GM12878 (cell line): ENCODE measurements at regions not wholly inside any gene's neighbourhood (a gene's known extent, or its start where the extent isn't known, plus 50 kb on each side); places are given as distances from the start of the nearest gene placed in this dataset.

Experiments
- ATAC-seq: fragments of 200-7000 bp; cut with Tn5 transposase; 3 replicates; pipeline ENCODE4 v1.9.1; 2020; ENCODE audit warnings: mild to moderate bottlenecking, moderate library complexity
- BruUV-seq: library from RNA; stranded (reverse); fragments of 400-500 nt; replicated peaks from 2 replicates; lab custom pipeline; 2021; lab: Mats Ljungman, UMichigan
- CTCF ChIA-PET: fragments of 300-600 bp; sonication (Branson Sonifier 250); formaldehyde crosslinking; extraction: SDS; loops from one replicate; lab custom pipeline; 2021; ENCODE audit warnings: inconsistent platforms; lab: Yijun Ruan, JAX
- POLR2A ChIA-PET: fragments of 350-600 bp; formaldehyde crosslinking; extraction: SDS; loops from one replicate; lab custom pipeline; 2021; ENCODE audit warnings: inconsistent platforms; lab: Charles Lee
- RAD21 ChIA-PET: fragments of 300-600 bp; sonication (Branson Sonifier 250); formaldehyde crosslinking; loops from one replicate; lab custom pipeline; 2023; ENCODE audit warnings: antibody characterized with exemption; ENCODE audit not compliant: unreplicated experiment; lab: Charles Lee
- SMC1A ChIA-PET: fragments of 300-600 bp; sonication (Branson Sonifier 250); formaldehyde crosslinking; loops from one replicate; lab custom pipeline; 2023; ENCODE audit not compliant: unreplicated experiment, uncharacterized antibody; lab: Charles Lee
- DNase-seq: peaks from one replicate; pipeline ENCODE4 v3.0.0-alpha.2; 2011; ENCODE audit warnings: low read depth, low spot score
- FAIRE-seq: peaks from 3 replicates; lab custom pipeline; 2011; peaks lifted over from hg19 to GRCh38; lab: Jason Lieb, UNC
- H2AFZ ChIP-seq: 2 replicates; pipeline ENCODE4 v1.6.0; 2011; ENCODE audit warnings: low read depth, low read length, control low read depth; ENCODE audit not compliant: control insufficient read depth
- H3K27ac ChIP-seq: 2 replicates; pipeline ENCODE4 v1.5.1; 2011; ENCODE audit warnings: control low read depth; ENCODE audit not compliant: control insufficient read depth, insufficient read depth
- H3K27me3 ChIP-seq, 2 experiments: replicated peaks in 1 of 2; 2 replicates each; pipeline versions ENCODE4 v1.6.0 to v1.6.1; 2011; ENCODE audit warnings: low read length in 1 of 2; ENCODE audit not compliant: control insufficient read depth in 2 of 2, insufficient read depth in 2 of 2
- H3K36me3 ChIP-seq, 2 experiments: 2 replicates each; pipeline ENCODE4 v1.5.1; 2011; ENCODE audit warnings: low read length in 1 of 2; ENCODE audit not compliant: control insufficient read depth in 2 of 2, insufficient read depth in 2 of 2
- H3K4me1 ChIP-seq: 2 replicates; pipeline ENCODE4 v1.6.1; 2011; ENCODE audit warnings: mild to moderate bottlenecking, low read length, moderate library complexity, mixed read lengths; ENCODE audit not compliant: control insufficient read depth, insufficient read depth
- H3K4me2 ChIP-seq: 2 replicates; pipeline ENCODE4 v1.6.0; 2011; ENCODE audit warnings: control low read depth; ENCODE audit not compliant: control insufficient read depth, insufficient read depth
- H3K4me3 ChIP-seq: fragments of 200-600 bp; sonication (generic); 2 replicates; pipeline ENCODE4 v1.5.1; 2016
- H3K79me2 ChIP-seq: 2 replicates; pipeline ENCODE4 v1.6.0; 2011; ENCODE audit warnings: low read length; ENCODE audit not compliant: control insufficient read depth, insufficient read depth
- H3K9ac ChIP-seq: 2 replicates; pipeline ENCODE4 v1.8.0; 2011; ENCODE audit warnings: low read length, control low read depth, mixed read lengths; ENCODE audit not compliant: control insufficient read depth, insufficient read depth
- H3K9me3 ChIP-seq: replicated peaks from 3 replicates; pipeline ENCODE4 v1.5.1; 2011; ENCODE audit warnings: mild to moderate bottlenecking, low read length; ENCODE audit not compliant: control insufficient read depth, insufficient read depth
- H4K20me1 ChIP-seq: 2 replicates; pipeline ENCODE4 v1.6.0; 2011; ENCODE audit not compliant: control insufficient read depth, insufficient read depth
- HDGF ChIP-seq: fragments of 450-650 bp; IDR thresholded peaks from 2 replicates; pipeline ENCODE4 v1.6.1; 2016; ENCODE audit warnings: antibody characterized with exemption
- JUNB ChIP-seq: IDR thresholded peaks from 2 replicates; pipeline ENCODE4 v1.6.1; 2016; ENCODE audit warnings: antibody characterized with exemption, mild to moderate bottlenecking
- POLR2A ChIP-seq: IDR thresholded peaks from 2 replicates; pipeline ENCODE4 v1.6.1; 2011; ENCODE audit warnings: low read depth, mild to moderate bottlenecking, low read length
- WGBS: methylation state at CpG from one replicate; pipeline ENCODE4 v1.1.6; 2016; ENCODE audit warnings: low lambda C conversion rate; ENCODE audit not compliant: insufficient replicate concordance, insufficient coverage; ENCODE audit errors: missing lambda C conversion rate; 5-methylcytosine and 5-hydroxymethylcytosine counted together
- in situ Hi-C: fragments of 300-500 bp; cut with MboI; formaldehyde crosslinking; loops from 9 replicates; pipeline ENCODE4 v1.14.3; 2018; ENCODE audit warnings: mixed read lengths
- intact Hi-C: fragments of 100-400 bp; cut with micrococcal nuclease; formaldehyde crosslinking; loops from one replicate; pipeline ENCODE4 v1.14.2; 2022; ENCODE audit not compliant: unreplicated experiment
- TF ChIP-seq, protein P1 (sequence below): IDR thresholded peaks from 2 replicates; pipeline ENCODE4 v1.6.1; 2012; ENCODE audit warnings: low read depth, low read length, improper control_type of control experiment
- TF ChIP-seq, protein P2 (sequence below): IDR thresholded peaks from 2 replicates; pipeline ENCODE4 v1.6.1; 2012; ENCODE audit warnings: improper control_type of control experiment, low read depth, low read length; ENCODE audit not compliant: insufficient replicate concordance
- TF ChIP-seq, protein P3 (sequence below): fragments of 450-650 bp; IDR thresholded peaks from 2 replicates; pipeline ENCODE4 v1.6.1; 2017; ENCODE audit warnings: mild to moderate bottlenecking
- TF ChIP-seq, protein P4 (sequence below): fragments of 450-650 bp; IDR thresholded peaks from 2 replicates; pipeline ENCODE4 v1.6.1; 2017; ENCODE audit warnings: mild to moderate bottlenecking, moderate library complexity

DNA sequence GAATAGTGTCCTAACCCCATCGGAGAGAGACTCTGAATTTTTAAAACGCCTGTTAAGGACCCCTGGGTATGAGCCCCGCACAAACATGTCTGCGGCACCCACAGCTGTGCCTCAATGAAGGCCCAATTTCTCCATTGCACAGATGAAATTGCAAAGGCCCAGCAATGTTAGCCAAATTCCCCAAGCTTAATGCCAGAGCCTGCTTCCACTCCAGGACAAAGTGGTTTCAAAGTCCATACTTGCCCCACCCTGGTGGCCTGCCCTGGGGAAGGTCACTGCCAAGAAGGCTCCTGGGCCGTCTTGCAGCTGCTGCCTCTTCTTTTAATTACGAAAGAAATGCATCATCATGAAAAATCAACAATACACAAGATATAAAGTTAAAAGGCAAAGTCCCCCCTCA is 1179.7 kb downstream of the VRK1 start:
- Histone ChIP-seq H3K9ac (no peak overlapping the region), H3K27ac (no peak overlapping the region), H2AFZ (no peak overlapping the region), H3K4me1 (no peaks in the 10 kb centered on the region), H3K36me3 (no peaks in the 10 kb centered on the region), H3K4me3 (no peak overlapping the region), H3K4me2 (no peak overlapping the region), H3K79me2 (no peaks in the 10 kb centered on the region), H4K20me1 (no peaks in the 10 kb centered on the region), H3K27me3 (no peaks in the 10 kb centered on the region), H3K9me3 (no peaks in the 10 kb centered on the region; the same call in 1 of the 3 replicates)
- TF ChIP-seq, protein P1, sequence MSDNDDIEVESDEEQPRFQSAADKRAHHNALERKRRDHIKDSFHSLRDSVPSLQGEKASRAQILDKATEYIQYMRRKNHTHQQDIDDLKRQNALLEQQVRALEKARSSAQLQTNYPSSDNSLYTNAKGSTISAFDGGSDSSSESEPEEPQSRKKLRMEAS: no peak
- TF ChIP-seq, protein P2, sequence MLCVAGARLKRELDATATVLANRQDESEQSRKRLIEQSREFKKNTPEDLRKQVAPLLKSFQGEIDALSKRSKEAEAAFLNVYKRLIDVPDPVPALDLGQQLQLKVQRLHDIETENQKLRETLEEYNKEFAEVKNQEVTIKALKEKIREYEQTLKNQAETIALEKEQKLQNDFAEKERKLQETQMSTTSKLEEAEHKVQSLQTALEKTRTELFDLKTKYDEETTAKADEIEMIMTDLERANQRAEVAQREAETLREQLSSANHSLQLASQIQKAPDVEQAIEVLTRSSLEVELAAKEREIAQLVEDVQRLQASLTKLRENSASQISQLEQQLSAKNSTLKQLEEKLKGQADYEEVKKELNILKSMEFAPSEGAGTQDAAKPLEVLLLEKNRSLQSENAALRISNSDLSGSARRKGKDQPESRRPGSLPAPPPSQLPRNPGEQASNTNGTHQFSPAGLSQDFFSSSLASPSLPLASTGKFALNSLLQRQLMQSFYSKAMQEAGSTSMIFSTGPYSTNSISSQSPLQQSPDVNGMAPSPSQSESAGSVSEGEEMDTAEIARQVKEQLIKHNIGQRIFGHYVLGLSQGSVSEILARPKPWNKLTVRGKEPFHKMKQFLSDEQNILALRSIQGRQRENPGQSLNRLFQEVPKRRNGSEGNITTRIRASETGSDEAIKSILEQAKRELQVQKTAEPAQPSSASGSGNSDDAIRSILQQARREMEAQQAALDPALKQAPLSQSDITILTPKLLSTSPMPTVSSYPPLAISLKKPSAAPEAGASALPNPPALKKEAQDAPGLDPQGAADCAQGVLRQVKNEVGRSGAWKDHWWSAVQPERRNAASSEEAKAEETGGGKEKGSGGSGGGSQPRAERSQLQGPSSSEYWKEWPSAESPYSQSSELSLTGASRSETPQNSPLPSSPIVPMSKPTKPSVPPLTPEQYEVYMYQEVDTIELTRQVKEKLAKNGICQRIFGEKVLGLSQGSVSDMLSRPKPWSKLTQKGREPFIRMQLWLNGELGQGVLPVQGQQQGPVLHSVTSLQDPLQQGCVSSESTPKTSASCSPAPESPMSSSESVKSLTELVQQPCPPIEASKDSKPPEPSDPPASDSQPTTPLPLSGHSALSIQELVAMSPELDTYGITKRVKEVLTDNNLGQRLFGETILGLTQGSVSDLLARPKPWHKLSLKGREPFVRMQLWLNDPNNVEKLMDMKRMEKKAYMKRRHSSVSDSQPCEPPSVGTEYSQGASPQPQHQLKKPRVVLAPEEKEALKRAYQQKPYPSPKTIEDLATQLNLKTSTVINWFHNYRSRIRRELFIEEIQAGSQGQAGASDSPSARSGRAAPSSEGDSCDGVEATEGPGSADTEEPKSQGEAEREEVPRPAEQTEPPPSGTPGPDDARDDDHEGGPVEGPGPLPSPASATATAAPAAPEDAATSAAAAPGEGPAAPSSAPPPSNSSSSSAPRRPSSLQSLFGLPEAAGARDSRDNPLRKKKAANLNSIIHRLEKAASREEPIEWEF: no peak
- no peak for TF ChIP-seq HDGF
- TF ChIP-seq JUNB: no peak
- no peak for TF ChIP-seq POLR2A
- TF ChIP-seq, protein P3, sequence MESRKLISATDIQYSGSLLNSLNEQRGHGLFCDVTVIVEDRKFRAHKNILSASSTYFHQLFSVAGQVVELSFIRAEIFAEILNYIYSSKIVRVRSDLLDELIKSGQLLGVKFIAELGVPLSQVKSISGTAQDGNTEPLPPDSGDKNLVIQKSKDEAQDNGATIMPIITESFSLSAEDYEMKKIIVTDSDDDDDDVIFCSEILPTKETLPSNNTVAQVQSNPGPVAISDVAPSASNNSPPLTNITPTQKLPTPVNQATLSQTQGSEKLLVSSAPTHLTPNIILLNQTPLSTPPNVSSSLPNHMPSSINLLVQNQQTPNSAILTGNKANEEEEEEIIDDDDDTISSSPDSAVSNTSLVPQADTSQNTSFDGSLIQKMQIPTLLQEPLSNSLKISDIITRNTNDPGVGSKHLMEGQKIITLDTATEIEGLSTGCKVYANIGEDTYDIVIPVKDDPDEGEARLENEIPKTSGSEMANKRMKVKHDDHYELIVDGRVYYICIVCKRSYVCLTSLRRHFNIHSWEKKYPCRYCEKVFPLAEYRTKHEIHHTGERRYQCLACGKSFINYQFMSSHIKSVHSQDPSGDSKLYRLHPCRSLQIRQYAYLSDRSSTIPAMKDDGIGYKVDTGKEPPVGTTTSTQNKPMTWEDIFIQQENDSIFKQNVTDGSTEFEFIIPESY: no peak
- TF ChIP-seq, protein P4, sequence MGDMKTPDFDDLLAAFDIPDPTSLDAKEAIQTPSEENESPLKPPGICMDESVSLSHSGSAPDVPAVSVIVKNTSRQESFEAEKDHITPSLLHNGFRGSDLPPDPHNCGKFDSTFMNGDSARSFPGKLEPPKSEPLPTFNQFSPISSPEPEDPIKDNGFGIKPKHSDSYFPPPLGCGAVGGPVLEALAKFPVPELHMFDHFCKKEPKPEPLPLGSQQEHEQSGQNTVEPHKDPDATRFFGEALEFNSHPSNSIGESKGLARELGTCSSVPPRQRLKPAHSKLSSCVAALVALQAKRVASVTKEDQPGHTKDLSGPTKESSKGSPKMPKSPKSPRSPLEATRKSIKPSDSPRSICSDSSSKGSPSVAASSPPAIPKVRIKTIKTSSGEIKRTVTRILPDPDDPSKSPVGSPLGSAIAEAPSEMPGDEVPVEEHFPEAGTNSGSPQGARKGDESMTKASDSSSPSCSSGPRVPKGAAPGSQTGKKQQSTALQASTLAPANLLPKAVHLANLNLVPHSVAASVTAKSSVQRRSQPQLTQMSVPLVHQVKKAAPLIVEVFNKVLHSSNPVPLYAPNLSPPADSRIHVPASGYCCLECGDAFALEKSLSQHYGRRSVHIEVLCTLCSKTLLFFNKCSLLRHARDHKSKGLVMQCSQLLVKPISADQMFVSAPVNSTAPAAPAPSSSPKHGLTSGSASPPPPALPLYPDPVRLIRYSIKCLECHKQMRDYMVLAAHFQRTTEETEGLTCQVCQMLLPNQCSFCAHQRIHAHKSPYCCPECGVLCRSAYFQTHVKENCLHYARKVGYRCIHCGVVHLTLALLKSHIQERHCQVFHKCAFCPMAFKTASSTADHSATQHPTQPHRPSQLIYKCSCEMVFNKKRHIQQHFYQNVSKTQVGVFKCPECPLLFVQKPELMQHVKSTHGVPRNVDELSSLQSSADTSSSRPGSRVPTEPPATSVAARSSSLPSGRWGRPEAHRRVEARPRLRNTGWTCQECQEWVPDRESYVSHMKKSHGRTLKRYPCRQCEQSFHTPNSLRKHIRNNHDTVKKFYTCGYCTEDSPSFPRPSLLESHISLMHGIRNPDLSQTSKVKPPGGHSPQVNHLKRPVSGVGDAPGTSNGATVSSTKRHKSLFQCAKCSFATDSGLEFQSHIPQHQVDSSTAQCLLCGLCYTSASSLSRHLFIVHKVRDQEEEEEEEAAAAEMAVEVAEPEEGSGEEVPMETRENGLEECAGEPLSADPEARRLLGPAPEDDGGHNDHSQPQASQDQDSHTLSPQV: no peak
- DNase-seq (no peak), FAIRE-seq (no peak), ATAC-seq (no peak)
- BruUV-seq: no TSS peak
- intact Hi-C loops: no loop called here
- ChIA-PET CTCF (interaction anchor here (2.0 kb wide), 1 partner anchor 160 kb away, joined by 6 read pairs; no protein-coding TSS in a partner anchor), SMC1A (interaction anchor here (1.0 to 2.2 kb wide), 3 partner anchors 47 to 196 kb away, joined by 4 to 9 read pairs (median 4); no protein-coding TSS in a partner anchor), POLR2A (interaction anchor here (0.6 kb wide), 1 partner anchor 34 kb away, joined by 3 read pairs; no protein-coding TSS in a partner anchor), RAD21 (no interaction called here)
- in situ Hi-C loops: no loop called here
- WGBS: 25% methylated on average over 6 of the region's 6 CpGs
